HG02938 (cell line): ENCODE measurements at regions not wholly inside any gene's neighbourhood (a gene's known extent, or its start where the extent isn't known, plus 50 kb on each side); places are given as distances from the start of the nearest gene placed in this dataset.
"Not testable (repeated sequence)": the region's sequence is repeated elsewhere in the genome, so short reads cannot be mapped to it uniquely, and the experiment has no call there.

Experiments
- ATAC-seq: cut with Tn5 transposase; IDR thresholded peaks from one replicate; pipeline ENCODE4 v1.9.1; 2021; ENCODE audit warnings: mild to moderate bottlenecking, moderate library complexity; ENCODE audit not compliant: unreplicated experiment

DNA sequence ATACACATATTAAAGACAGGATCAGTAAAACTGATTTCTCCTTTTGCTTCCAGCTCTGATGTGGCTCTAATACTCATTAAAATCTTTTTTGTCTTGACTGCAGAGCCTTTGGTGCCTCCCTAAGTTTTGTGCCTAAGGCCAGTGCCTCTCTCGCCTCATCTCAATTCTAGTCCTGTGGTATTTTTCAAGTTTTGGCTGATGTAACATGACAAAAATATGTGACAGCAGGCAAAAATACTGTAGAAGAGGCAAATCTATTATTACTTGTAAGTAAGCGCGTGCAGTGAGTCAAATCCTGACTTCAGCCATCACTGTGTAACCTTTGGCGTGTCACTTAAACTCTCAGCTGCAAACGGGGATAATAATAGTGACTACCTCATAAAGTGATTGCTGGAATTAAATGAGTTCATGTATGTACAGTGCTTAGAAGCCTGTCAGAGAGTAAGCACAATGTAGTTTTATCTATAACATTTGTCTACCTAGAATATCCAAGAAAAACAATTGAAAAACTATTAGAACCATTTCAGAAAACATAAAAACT lies 74.0 kb downstream of the MAB21L3 start:
- no peak for ATAC-seq

- no peak for ATAC-seq
Measured at GRCh38 chr1:116189481-116189880, 78.3 kb downstream of the MAB21L3 start.

DNA sequence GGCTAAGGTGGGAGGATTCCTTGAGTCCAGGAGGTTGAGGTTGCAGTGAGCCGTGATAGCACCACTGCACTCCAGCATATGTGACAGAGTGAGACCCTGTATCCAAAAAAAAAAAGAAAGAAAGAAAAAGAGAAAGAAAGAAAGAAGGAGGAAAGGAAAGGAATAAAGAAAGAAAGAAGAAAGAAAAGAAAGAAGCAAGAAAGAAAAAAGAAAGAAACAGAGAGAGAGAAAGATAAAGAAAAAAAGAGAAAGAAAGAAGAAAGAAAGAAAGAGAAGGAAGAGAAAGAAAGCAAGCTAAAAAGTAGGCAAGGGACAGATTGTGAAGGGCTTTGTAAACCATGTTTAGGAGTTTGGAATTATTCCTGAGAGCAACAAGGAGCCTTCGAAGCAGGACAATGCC lies 80.1 kb downstream of the MAB21L3 start:
- ATAC-seq: no peak

GRCh38 chr1:116193768-116194167 lies 82.6 kb downstream of the MAB21L3 start:
- ATAC-seq: no peak

DNA sequence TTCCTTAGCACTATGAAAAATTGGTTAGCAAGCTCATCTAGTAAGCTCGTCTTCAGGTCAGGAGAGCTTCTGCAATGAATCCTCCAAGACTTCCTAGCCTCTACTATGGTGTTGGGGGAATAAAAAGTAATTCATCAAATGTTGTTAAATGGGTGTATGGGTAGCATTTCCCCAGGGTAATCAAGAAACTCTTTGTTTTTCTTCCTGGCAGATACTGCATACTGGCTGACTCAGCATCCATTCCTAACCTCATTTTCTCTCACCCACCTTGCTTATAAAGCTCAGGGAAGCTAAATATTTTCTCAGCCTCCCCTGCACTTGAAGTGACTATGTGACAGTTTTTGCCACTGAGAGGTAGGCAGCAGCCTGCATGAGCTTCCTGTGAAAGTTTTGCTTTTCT lies 83.4 kb downstream of the MAB21L3 start:
- no peak for ATAC-seq

DNA sequence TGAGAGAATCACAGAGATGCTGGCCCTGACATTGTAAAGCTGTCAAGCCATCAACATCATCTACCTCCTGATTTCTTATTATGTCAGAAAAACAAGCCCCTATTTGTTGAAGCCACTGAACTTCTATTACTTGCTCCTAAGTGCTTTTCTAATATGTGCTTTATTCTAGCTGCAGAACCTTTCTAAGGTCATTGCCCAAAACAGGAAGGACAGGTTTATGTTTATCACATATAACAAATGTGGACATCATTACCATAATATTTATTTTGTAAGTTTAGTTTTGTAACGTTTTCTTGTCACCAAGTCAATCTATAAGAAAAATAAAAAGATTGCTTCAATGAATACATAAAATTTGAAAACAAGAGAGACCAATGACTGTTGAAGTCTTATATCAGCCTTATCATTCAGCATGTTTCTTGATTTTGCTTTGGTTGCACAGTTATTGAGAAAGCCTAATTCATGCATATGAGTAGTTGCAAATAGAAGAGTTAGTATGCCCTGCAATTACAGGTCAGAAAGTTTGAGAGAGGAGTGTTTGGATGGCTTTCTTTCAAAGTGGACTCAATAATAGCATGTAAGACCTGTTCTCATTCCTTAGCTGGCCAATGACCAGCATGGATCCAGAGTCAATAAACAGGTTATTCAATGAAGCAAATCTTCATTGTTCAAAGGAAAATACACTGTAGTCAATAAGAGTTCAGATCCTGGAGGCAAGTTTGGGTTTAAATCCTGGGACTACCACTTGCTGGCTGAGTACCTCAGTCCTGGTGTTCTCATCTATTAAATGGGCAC lies 84.1 kb downstream of the MAB21L3 start:
- no peak for ATAC-seq

GRCh38 chr1:116200343-116200742 lies 89.1 kb downstream of the MAB21L3 start:
- ATAC-seq: not testable (repeated sequence)

- ATAC-seq: no peak
Measured at GRCh38 chr1:116201911-116202310, 90.7 kb downstream of the MAB21L3 start.

DNA sequence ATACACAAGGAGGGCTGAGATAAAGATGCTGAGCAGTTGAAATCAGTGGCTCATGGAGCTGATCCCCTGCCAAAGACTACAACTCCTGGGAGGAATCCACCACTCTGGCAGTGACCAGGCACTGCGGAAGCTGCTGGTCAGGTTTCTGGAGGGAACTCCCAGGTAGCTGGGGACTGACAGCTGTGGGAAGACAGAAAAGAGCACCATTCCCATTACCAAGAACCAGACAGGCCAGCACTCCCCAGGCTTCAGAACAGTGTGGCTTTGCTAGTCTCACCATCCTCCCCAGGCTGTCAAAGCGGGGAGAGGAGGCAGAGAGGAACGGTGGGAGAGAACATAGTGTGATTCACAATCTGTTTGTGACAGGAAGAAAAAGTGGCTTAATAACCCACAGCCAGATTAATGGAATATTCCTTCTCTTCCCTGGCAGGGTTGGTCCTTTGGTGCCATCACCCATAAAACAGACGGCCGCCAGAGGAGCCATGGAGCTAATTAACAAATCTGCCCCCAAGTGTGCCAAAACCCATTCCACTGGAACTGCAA lies 92.1 kb downstream of the MAB21L3 start:
- no peak for ATAC-seq

DNA sequence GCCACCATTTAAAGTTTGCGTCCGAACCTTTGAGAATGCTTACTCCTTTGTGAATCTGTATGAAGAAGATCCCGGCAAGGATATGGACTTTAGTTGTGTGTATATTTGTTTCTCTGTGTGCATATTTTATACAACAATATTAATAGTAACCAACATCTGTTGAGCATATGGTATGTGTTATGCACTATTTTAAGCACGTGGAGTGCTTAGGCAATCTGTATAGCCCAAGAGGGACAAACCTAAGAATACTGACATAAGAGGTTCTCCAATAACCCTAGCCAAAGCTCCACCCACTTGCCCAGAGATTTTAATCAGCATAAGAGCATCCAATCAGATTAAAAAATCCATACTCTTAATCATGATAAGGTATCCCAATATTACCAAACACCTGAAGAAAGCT lies 92.7 kb downstream of the MAB21L3 start:
- no peak for ATAC-seq

GRCh38 chr1:116205941-116206679 lies 94.9 kb downstream of the MAB21L3 start:
- ATAC-seq: no peak

DNA sequence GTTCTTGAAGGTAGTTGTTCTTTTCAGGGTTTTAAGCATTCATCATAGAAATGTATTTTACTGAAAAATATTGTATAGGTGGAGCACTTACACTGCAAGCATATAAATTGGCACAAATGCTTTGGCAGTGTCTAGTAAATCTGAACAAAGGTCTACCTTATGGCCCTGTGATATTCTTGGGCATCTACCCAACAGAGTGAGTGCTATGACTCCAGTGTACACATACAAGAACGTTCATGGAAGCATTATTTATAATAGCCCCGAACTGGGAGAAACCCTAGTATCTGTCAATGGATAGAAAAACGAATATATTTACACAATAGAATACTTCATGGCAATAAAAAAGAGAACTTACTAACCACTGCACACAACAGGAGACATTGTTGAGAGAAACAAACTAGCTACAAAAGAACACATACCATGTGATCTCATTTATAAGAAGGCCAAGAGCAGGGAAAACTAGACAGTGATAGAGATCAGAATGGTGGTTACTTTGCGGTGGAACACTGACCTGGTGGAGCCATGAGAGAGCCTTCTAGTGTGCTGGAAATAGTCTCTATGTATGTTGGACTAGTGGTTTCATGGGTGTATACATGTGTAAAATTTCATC lies 96.0 kb downstream of the MAB21L3 start:
- no peak for ATAC-seq

GRCh38 chr1:116208136-116208535 lies 96.9 kb downstream of the MAB21L3 start:
- no peak for ATAC-seq

DNA sequence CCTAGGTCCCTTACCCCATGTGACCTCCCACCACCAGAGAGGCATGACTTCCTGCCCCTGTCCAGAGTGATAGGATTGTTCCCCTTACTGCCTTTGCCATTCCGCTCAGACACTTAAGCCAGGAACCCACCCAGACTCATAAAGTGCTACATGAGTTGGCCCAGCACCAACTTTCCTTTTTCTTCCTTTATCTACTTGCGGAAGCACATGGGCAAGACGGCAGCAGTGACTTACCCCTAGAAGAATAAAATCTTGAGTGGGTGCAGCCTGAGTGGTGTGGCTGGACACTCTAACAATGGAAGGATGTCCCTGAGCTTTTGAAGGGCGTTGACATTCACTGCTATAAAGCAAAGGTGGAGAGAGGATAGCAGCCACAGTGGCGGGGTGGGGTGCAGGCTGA lies 100.1 kb downstream of the MAB21L3 start:
- no peak for ATAC-seq

GRCh38 chr1:116218922-116219321 lies 107.7 kb downstream of the MAB21L3 start:
- no peak for ATAC-seq

DNA sequence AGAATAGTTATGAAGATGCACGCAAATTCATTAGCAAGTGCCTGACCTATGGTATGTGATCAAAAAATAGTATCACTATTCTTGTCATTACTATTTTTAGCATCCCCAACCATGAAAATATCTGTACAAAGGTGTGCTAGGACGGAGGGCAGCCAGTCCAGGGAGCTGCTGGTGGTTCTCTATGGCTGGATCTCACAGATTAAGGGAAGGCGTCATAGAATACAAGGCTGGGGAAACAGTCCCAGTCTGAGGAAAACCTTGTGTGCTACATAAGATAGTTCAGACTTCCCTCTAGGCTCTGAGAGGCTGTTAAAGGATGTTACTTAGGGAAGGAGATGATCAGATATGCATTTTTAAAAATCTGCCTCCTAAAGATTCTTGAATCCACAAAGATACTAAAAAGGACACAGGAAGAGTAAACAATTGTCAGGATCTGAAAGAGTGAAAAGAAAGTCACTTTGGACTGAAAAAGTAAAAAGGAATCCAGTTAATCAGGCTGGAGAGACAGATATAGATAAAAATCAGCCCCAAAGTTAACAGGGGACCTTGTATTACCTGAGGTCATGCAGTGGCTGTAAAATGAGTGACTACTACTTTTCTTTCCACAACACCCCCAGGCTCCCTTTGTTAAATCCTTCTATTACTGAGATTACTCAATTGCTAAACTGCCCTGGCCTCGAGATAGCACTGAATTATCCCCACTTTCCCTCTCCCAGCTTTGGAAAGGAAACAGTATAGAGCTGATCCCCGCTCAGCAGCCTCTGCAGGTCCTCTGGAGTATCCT lies 108.6 kb downstream of the MAB21L3 start:
- no peak for ATAC-seq

DNA sequence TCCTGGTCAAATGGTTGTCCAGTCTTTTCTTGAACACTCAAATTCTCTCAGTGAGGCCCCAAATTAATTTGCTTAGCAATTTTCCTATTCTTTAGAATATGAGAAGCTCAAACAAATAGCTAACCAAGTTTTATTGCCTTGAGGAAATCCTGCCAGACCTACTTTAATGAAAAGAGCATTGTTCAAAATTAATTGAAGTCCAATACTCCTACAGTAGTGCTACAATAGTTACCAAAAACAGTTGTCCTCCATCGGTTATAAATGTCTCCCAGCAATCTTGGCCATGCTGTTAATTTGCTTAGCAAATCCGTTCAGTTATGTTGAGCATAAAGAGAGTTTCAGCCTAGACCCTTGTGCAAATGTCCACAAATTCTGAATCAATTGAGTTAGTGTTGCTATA lies 112.9 kb downstream of the MAB21L3 start:
- no peak for ATAC-seq

DNA sequence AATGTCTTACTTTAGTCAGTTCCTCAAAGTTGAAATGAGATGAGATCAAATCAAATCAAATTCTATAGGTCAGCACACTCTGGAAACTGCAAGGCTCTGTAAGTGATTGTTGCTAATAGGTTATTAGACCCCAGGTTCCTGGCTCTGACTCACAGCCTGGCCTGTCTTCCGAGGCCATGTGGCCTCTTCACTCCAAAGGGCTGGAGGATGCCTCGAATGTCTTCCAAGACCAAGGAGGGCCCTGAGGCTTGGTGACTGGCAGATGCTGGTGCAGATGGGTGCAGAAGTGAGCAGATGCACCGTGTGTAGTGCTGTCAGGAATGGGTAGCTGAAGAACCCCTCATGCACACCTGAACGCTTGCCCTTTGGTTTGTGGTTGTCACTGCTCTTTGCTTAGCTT lies 113.4 kb downstream of the MAB21L3 start:
- ATAC-seq: no peak

GRCh38 chr1:116226017-116226416 lies 114.8 kb downstream of the MAB21L3 start:
- no peak for ATAC-seq

GRCh38 chr1:116228511-116228910 lies 117.3 kb downstream of the MAB21L3 start:
- no peak for ATAC-seq

DNA sequence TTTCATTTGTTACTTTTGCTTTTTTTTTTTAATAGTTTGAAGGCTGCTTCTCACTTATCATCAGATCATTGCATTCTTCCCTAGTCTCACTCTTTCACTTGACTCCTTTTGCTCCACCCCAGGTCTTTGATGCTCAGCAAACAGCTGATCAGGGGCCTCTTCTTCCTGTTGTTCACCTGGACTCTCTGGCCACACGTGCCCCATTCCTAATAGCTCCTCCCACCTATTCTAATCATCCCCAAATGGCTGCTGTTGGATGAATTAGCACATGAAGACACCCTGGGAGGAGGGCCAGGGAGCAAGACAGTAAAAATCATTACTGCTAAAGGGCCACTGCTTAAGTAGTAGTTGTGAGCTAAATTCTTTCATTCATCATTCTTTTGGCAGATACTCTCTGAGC lies 119.5 kb downstream of the MAB21L3 start:
- no peak for ATAC-seq
